Lung (tissue), 11 donors: ENCODE measurements at regions not wholly inside any gene's neighbourhood (a gene's known extent, or its start where the extent isn't known, plus 50 kb on each side); places are given as distances from the start of the nearest gene placed in this dataset.

ENCODE experiments used
- ATAC-seq: fragments of 200-7000 bp; cut with Tn5 transposase; one replicate; pipeline ENCODE4 v1.9.1; 2020; ENCODE audit warnings: moderate number of reproducible peaks; ENCODE audit not compliant: insufficient read depth, low FRiP score
- DNase-seq, 3 donors: peaks; one replicate each; pipeline ENCODE4 v3.0.0-alpha.2; 2013 to 2017
- H3K27ac ChIP-seq, 2 donors: one replicate each; pipeline ENCODE4 v1.5.1; 2013; ENCODE audit warnings: mild to moderate bottlenecking in 2 of 2, moderate library complexity in 2 of 2, control low read depth in 1 of 2, inconsistent platforms in 1 of 2, low read depth in 1 of 2, low read length in 1 of 2
- H3K27me3 ChIP-seq, 3 donors: one replicate each; pipeline ENCODE4 v1.5.1; 2013; ENCODE audit warnings: low read length in 2 of 3; ENCODE audit not compliant: control insufficient read depth in 3 of 3, insufficient read depth in 3 of 3
- H3K36me3 ChIP-seq, 4 donors: one replicate each; pipeline ENCODE4 v1.5.1; 2013; ENCODE audit warnings: low read length in 4 of 4, mild to moderate bottlenecking in 1 of 4, moderate library complexity in 1 of 4; ENCODE audit not compliant: control insufficient read depth in 4 of 4, insufficient read depth in 4 of 4
- H3K4me1 ChIP-seq, 5 donors: one replicate each; pipeline ENCODE4 v1.5.1; 2013; ENCODE audit warnings: low read length in 5 of 5, mild to moderate bottlenecking in 2 of 5, moderate library complexity in 1 of 5; ENCODE audit not compliant: control insufficient read depth in 5 of 5, insufficient read depth in 5 of 5
- H3K4me3 ChIP-seq: one replicate; pipeline ENCODE4 v1.5.1; 2013; ENCODE audit warnings: mild to moderate bottlenecking, control low read depth, moderate library complexity
- H3K9ac ChIP-seq, 2 donors: one replicate each; pipeline ENCODE4 v1.5.1; 2013; ENCODE audit warnings: low read length in 2 of 2, control low read depth in 1 of 2; ENCODE audit not compliant: insufficient read depth in 1 of 2
- H3K9me3 ChIP-seq, 4 donors: one replicate each; pipeline ENCODE4 v1.5.1; 2013; ENCODE audit warnings: low read length in 3 of 4, mild to moderate bottlenecking in 1 of 4, moderate library complexity in 1 of 4; ENCODE audit not compliant: control insufficient read depth in 4 of 4, insufficient read depth in 3 of 4
- CTCF ChIP-seq: IDR thresholded peaks from 2 replicates; pipeline ENCODE4 v1.5.1; 2012; ENCODE audit warnings: mild to moderate bottlenecking; ENCODE audit errors: control extremely low read depth, extremely low read depth
- WGBS, 2 donors: extraction: QIAGEN DNeasy Blood & Tissue Kit; methylation state at CpG; one replicate each; pipeline ENCODE4 v1.1.7; 2013; 5-methylcytosine and 5-hydroxymethylcytosine counted together
- donor health status: control.
- donor health status: control.
- donor health status: Bipolar disorder and iron deficiency.
- donor health status: healthy.
- donor health status: DM: yes; HTN: yes; CAD: no.

GRCh38 chr6:113564371-113565171, 292.6 kb upstream of the MARCKS start:
- H3K9ac ChIP-seq: peak overlapping the region in 1 of 2 donors; percentile 71
- no peak overlapping the region for H3K4me3 ChIP-seq

DNA sequence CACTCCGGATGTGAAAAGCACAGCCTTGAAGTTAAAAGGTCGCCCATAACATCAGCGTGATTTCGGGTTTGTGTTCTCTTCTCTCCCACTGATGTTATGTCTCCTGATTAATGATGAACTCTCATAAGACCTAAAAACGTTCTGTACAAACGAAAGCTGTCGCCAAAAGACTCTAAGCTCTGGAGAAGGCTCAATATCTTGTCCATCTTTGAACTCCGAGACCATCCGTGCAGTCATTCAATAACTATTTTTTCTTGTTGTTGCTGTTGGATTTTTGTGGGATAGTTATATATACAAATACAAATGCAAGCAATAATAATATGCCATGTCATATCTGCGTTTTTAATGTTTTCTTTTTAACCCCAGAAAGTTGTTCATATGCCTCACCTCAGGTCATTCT, 291.8 kb upstream of the MARCKS start:
- Histone ChIP-seq H3K36me3 (no peaks in the 10 kb centered on the region), H3K4me1 (peaks cover 3 to 19% (median 7%) of the 10 kb centered on the region in 5 donors), H3K27me3 (no peaks in the 10 kb centered on the region), H3K4me3 (no peak overlapping the region), H3K9me3 (no peaks in the 10 kb centered on the region), H3K27ac (no peak overlapping the region), H3K9ac (peak overlapping the region in 1 of 2 donors; percentile 71)
- WGBS, 2 donors: 69 to 81% methylated on average over 10 of the region's 10 CpGs
- TF ChIP-seq CTCF: no peak
- no peak for DNase-seq
- no peak for ATAC-seq

More at GRCh38 chr6:113564371-113565171, 292.6 kb upstream of the MARCKS start:
- Histone ChIP-seq H3K27ac (peak overlapping the region; percentile 47 to 74), H3K4me1 (peaks cover 3 to 18% (median 7%) of the 10 kb centered on the region in 5 donors), H3K27me3 (no peaks in the 10 kb centered on the region), H3K36me3 (no peaks in the 10 kb centered on the region), H3K9me3 (no peaks in the 10 kb centered on the region)
- DNase-seq: peak; percentile 97 to 99 (median 99)
- ATAC-seq: peak; percentile 73
- WGBS, 2 donors: 35 to 36% methylated on average over 22 of the region's 22 CpGs
- no peak for TF ChIP-seq CTCF

GRCh38 chr6:113570161-113570560, 287.0 kb upstream of the MARCKS start:
- no peak for TF ChIP-seq CTCF
- Histone ChIP-seq H3K4me1 (peaks cover 0 to 16% (median 2%) of the 10 kb centered on the region in 5 donors), H3K4me3 (no peak overlapping the region), H3K36me3 (no peaks in the 10 kb centered on the region), H3K9ac (no peak overlapping the region), H3K27ac (no peak overlapping the region), H3K27me3 (no peaks in the 10 kb centered on the region), H3K9me3 (no peaks in the 10 kb centered on the region)
- ATAC-seq (no peak), DNase-seq (peak; percentile 32 to 79 (median 77))
